ENCODE measurements at regions not wholly inside any gene's neighbourhood (a gene's known extent, or its start where the extent isn't known, plus 50 kb on each side); places are given as distances from the start of the nearest gene placed in this dataset.

GRCh38 chr6:95511404-95511803 lies 65.9 kb upstream of the MANEA start:
- DNase-seq = no peak

GRCh38 chr6:95515975-95516374 lies 61.4 kb upstream of the MANEA start:
- DNase-seq = no peak

- DNase-seq = no peak
Measured at GRCh38 chr6:95517004-95517403, 60.3 kb upstream of the MANEA start.

GRCh38 chr6:95517568-95517967 lies 59.8 kb upstream of the MANEA start:
- DNase-seq = no peak

- DNase-seq = no peak
Measured at GRCh38 chr6:95518630-95519227, 58.6 kb upstream of the MANEA start.

- no peak for DNase-seq
Measured at GRCh38 chr6:95519228-95520037, 57.9 kb upstream of the MANEA start.

- DNase-seq = no peak
Measured at GRCh38 chr6:95521181-95521580, 56.2 kb upstream of the MANEA start.
